H1 (cell line): ENCODE measurements at regions not wholly inside any gene's neighbourhood (a gene's known extent, or its start where the extent isn't known, plus 50 kb on each side); places are given as distances from the start of the nearest gene placed in this dataset.

Experiments
- CTCF ChIA-PET: fragments of 300-600 bp; sonication (Branson Sonifier 250); formaldehyde crosslinking; loops from one replicate; lab custom pipeline; 2021; ENCODE audit not compliant: partially characterized antibody; lab: Charles Lee
- POLR2A ChIA-PET: fragments of 300-600 bp; sonication (Branson Sonifier 250); formaldehyde crosslinking; loops from one replicate; lab custom pipeline; 2021; ENCODE audit warnings: inconsistent platforms; ENCODE audit not compliant: partially characterized antibody; lab: Charles Lee
- DNase-seq, 2 experiments: peaks; one replicate each; pipeline versions ENCODE4 v3.0.0 to v3.0.0-alpha.2; 2010 to 2022; ENCODE audit warnings: low spot score in 2 of 2, low read depth in 1 of 2, mixed read lengths in 1 of 2
- FAIRE-seq: peaks from 2 replicates; lab custom pipeline; 2011; peaks lifted over from hg19 to GRCh38; lab: Jason Lieb, UNC
- H2AFZ ChIP-seq: 2 replicates; pipeline ENCODE4 v1.8.1; 2012; ENCODE audit warnings: low read length, inconsistent platforms
- H2AK5ac ChIP-seq: 2 replicates; pipeline ENCODE4 v1.6.1; 2013; ENCODE audit warnings: low read depth, low read length
- H2BK120ac ChIP-seq: replicated peaks from 2 replicates; pipeline ENCODE3; 2013; ENCODE audit warnings: low read depth, low read length, inconsistent platforms
- H2BK12ac ChIP-seq: 2 replicates; pipeline ENCODE4 v1.6.1; 2013; ENCODE audit warnings: low read depth, low read length
- H2BK15ac ChIP-seq: 2 replicates; pipeline ENCODE4 v1.6.1; 2013; ENCODE audit warnings: low read length
- H2BK20ac ChIP-seq: 2 replicates; pipeline ENCODE4 v1.6.1; 2013; ENCODE audit warnings: low read length
- H2BK5ac ChIP-seq: 2 replicates; pipeline ENCODE4 v1.6.1; 2013; ENCODE audit warnings: low read depth, low read length
- H3K14ac ChIP-seq: 2 replicates; pipeline ENCODE4 v1.6.1; 2013; ENCODE audit warnings: inconsistent platforms; ENCODE audit not compliant: insufficient read length
- H3K18ac ChIP-seq: 2 replicates; pipeline ENCODE4 v1.6.1; 2013; ENCODE audit warnings: low read length; ENCODE audit errors: extremely low read depth
- H3K23ac ChIP-seq: 2 replicates; pipeline ENCODE4 v1.6.1; 2013; ENCODE audit warnings: inconsistent platforms; ENCODE audit not compliant: insufficient read length
- H3K23me2 ChIP-seq: 2 replicates; pipeline ENCODE4 v1.6.1; 2013; ENCODE audit warnings: low read depth, low read length
- H3K27ac ChIP-seq: 2 replicates; pipeline ENCODE4 v1.6.1; 2011; ENCODE audit warnings: low read depth, low read length, inconsistent platforms
- H3K27me3 ChIP-seq, 4 experiments: replicated peaks in 1 of 4; 1 replicate in 1 of 4; 2 replicates in 3 of 4; pipeline versions ENCODE4 v1.6.1 to v1.8.1; 2011 to 2013; ENCODE audit warnings: low read length in 3 of 4, mild to moderate bottlenecking in 3 of 4, inconsistent platforms in 2 of 4, mixed read lengths in 2 of 4, moderate library complexity in 1 of 4; ENCODE audit not compliant: control insufficient read depth in 3 of 4, insufficient read depth in 3 of 4; ENCODE audit errors: extremely low read depth in 1 of 4
- H3K36me3 ChIP-seq, 4 experiments: 2 replicates each; pipeline versions ENCODE4 v1.6.1 to v1.8.1; 2011 to 2013; ENCODE audit warnings: mild to moderate bottlenecking in 4 of 4, low read length in 3 of 4, moderate library complexity in 2 of 4, control low read depth in 1 of 4, inconsistent platforms in 1 of 4; ENCODE audit not compliant: insufficient read depth in 4 of 4, control insufficient read depth in 2 of 4
- H3K4ac ChIP-seq: replicated peaks from 2 replicates; pipeline ENCODE3; 2013; ENCODE audit warnings: low read length, low read depth, mixed read lengths, inconsistent platforms; ENCODE audit not compliant: insufficient read length
- H3K4me1 ChIP-seq, 4 experiments: replicated peaks in 1 of 4; 1 replicate in 1 of 4; 2 replicates in 3 of 4; pipeline versions ENCODE4 v1.6.1 to v1.8.1; 2011 to 2013; ENCODE audit warnings: low read length in 3 of 4, inconsistent platforms in 2 of 4, mixed read lengths in 1 of 4; ENCODE audit not compliant: insufficient read depth in 4 of 4, control insufficient read depth in 3 of 4
- H3K4me2 ChIP-seq, 2 experiments: 2 replicates each; pipeline versions ENCODE4 v1.6.1 to v1.8.1; 2011 to 2013; ENCODE audit warnings: low read depth in 2 of 2, low read length in 2 of 2, control low read depth in 1 of 2, inconsistent platforms in 1 of 2, mild to moderate bottlenecking in 1 of 2; ENCODE audit not compliant: insufficient read depth in 1 of 2
- H3K4me3 ChIP-seq, 4 experiments: fragments of 200-600, 300-600 bp in 1 of 4; sonication (generic), shearing (Covaris generic), sonication (Bioruptor Twin) in 1 of 4; 2 replicates each; pipeline versions ENCODE4 v1.5.1 to v1.8.1; 2011 to 2016; ENCODE audit warnings: low read length in 4 of 4, low read depth in 3 of 4, control low read depth in 2 of 4, inconsistent platforms in 2 of 4, mild to moderate bottlenecking in 2 of 4, mixed read lengths in 1 of 4, moderate library complexity in 1 of 4; ENCODE audit not compliant: insufficient read depth in 2 of 4; ENCODE audit errors: extremely low read depth in 1 of 4
- H3K56ac ChIP-seq: replicated peaks from 2 replicates; pipeline ENCODE3; 2013; ENCODE audit warnings: low read depth, mild to moderate bottlenecking, mixed read lengths, low read length, inconsistent platforms; ENCODE audit not compliant: insufficient read length
- H3K79me1 ChIP-seq: 2 replicates; pipeline ENCODE4 v1.6.1; 2013; ENCODE audit warnings: low read depth, low read length, control low read depth
- H3K79me2 ChIP-seq, 2 experiments: 2 replicates each; pipeline versions ENCODE4 v1.6.1 to v1.8.1; 2012 to 2013; ENCODE audit warnings: low read length in 2 of 2, mild to moderate bottlenecking in 2 of 2, inconsistent platforms in 1 of 2; ENCODE audit not compliant: insufficient read depth in 2 of 2, control insufficient read depth in 1 of 2
- H3K9ac ChIP-seq, 4 experiments: replicated peaks in 1 of 4; 1 replicate in 1 of 4; 2 replicates in 3 of 4; pipeline versions ENCODE4 v1.6.1 to v1.8.1; 2011 to 2013; ENCODE audit warnings: low read depth in 3 of 4, low read length in 3 of 4, control low read depth in 2 of 4, mild to moderate bottlenecking in 2 of 4, moderate library complexity in 2 of 4, inconsistent platforms in 1 of 4; ENCODE audit errors: extremely low read depth in 1 of 4
- H3K9me3 ChIP-seq, 2 experiments: 2 replicates each; pipeline versions ENCODE4 v1.6.1 to v1.8.1; 2012 to 2013; ENCODE audit warnings: mild to moderate bottlenecking in 2 of 2, moderate library complexity in 2 of 2, control low read depth in 1 of 2, inconsistent platforms in 1 of 2, low read depth in 1 of 2, low read length in 1 of 2, mixed read lengths in 1 of 2; ENCODE audit not compliant: insufficient read depth in 2 of 2
- H4K20me1 ChIP-seq, 2 experiments: replicated peaks in 1 of 2; 2 replicates each; pipeline versions ENCODE3 to v1.8.1; 2011 to 2013; ENCODE audit warnings: inconsistent platforms in 2 of 2, low read length in 2 of 2, mild to moderate bottlenecking in 1 of 2; ENCODE audit not compliant: insufficient read depth in 2 of 2, control insufficient read depth in 1 of 2
- H4K5ac ChIP-seq: 2 replicates; pipeline ENCODE4 v1.6.1; 2013; ENCODE audit warnings: low read length, low read depth, mixed read lengths, inconsistent platforms; ENCODE audit not compliant: insufficient read length
- H4K8ac ChIP-seq: 2 replicates; pipeline ENCODE4 v1.8.0; 2013; ENCODE audit warnings: mild to moderate bottlenecking, moderate library complexity, low read length, inconsistent platforms; ENCODE audit not compliant: insufficient read depth; ENCODE audit errors: extremely low read depth
- H4K91ac ChIP-seq: replicated peaks from 2 replicates; pipeline ENCODE3; 2013; ENCODE audit warnings: low read length, mixed read lengths, inconsistent platforms; ENCODE audit not compliant: insufficient read length
- GTF2F1 ChIP-seq: IDR thresholded peaks from 2 replicates; pipeline ENCODE4 v1.6.1; 2012; ENCODE audit warnings: low read depth, low read length, improper control_type of control experiment, borderline replicate concordance
- KDM4A ChIP-seq: IDR thresholded peaks from one replicate; pipeline ENCODE4 v1.7.1; 2012; ENCODE audit warnings: low read depth, mild to moderate bottlenecking, moderate library complexity, low read length, inconsistent platforms; ENCODE audit not compliant: severe bottlenecking
- NRF1 ChIP-seq: IDR thresholded peaks from 2 replicates; pipeline ENCODE4 v1.6.1; 2011; ENCODE audit warnings: mild to moderate bottlenecking, low read depth, low read length, improper control_type of control experiment
- PHF8 ChIP-seq: fragments of 200-600 bp; sonication (generic); conservative IDR thresholded peaks from 2 replicates; pipeline ENCODE4 v1.7.1; 2012; ENCODE audit warnings: low read depth, mild to moderate bottlenecking, inconsistent platforms, low read length, moderate library complexity
- RFX5 ChIP-seq: IDR thresholded peaks from 2 replicates; pipeline ENCODE4 v1.6.1; 2011; ENCODE audit warnings: low read depth, low read length, improper control_type of control experiment, borderline replicate concordance
- TAF1 ChIP-seq: IDR thresholded peaks from 2 replicates; pipeline ENCODE4 v1.6.1; 2011; ENCODE audit warnings: mild to moderate bottlenecking, low read depth, low read length
- TBP ChIP-seq: IDR thresholded peaks from 2 replicates; pipeline ENCODE4 v1.6.1; 2011; ENCODE audit warnings: low read depth, low read length, improper control_type of control experiment
- WGBS, 2 experiments: shearing (Covaris generic) in 1 of 2; methylation state at CpG; one replicate each; pipeline versions ENCODE4 v1.1.6 to v1.1.7; 2013 to 2015; ENCODE audit warnings: low lambda C conversion rate in 2 of 2, mixed read lengths in 2 of 2, inconsistent platforms in 1 of 2, low coverage in 1 of 2, missing lambda C conversion rate in 1 of 2; ENCODE audit not compliant: insufficient replicate concordance in 2 of 2, insufficient coverage in 1 of 2, insufficient read length in 1 of 2; ENCODE audit errors: extremely low coverage in 1 of 2, missing lambda C conversion rate in 1 of 2; 5-methylcytosine and 5-hydroxymethylcytosine counted together

- peaks cover 47 to 58% of the 10 kb centered on the region in 2 experiments for H3K9me3 ChIP-seq
- H2BK5ac ChIP-seq, result no peak overlapping the region
- H3K23ac ChIP-seq, result no peak overlapping the region
- no peaks in the 10 kb centered on the region for H3K79me1 ChIP-seq
- no peak overlapping the region for H3K9ac ChIP-seq
- no peak overlapping the region for H4K5ac ChIP-seq
- 21% methylated on average over 2 of the region's 2 CpGs; no CpG with 5 or more reads in 1 of the 2 experiments for WGBS, 2 experiments
- H3K27ac ChIP-seq, result no peak overlapping the region
- DNase-seq (no peak), FAIRE-seq (no peak)
- no peak overlapping the region for H2BK120ac ChIP-seq
- no peak overlapping the region for H3K18ac ChIP-seq
- H3K14ac ChIP-seq, result no peak overlapping the region
- H4K20me1 ChIP-seq, result no peaks in the 10 kb centered on the region
- no peaks in the 10 kb centered on the region for H3K23me2 ChIP-seq
- H4K8ac ChIP-seq, result no peak overlapping the region
- TF ChIP-seq NRF1 (no peak), TAF1 (no peak), PHF8 (no peak), RFX5 (no peak), TBP (no peak), GTF2F1 (no peak), KDM4A (no peak)
- no peak overlapping the region for H2AFZ ChIP-seq
- no peak overlapping the region for H2BK12ac ChIP-seq
- H2BK15ac ChIP-seq, result no peak overlapping the region
- no peak overlapping the region for H3K4ac ChIP-seq
- H4K91ac ChIP-seq, result no peak overlapping the region
- H3K4me1 ChIP-seq, result no peaks in the 10 kb centered on the region
- H3K56ac ChIP-seq, result no peak overlapping the region
- CTCF ChIA-PET, result no interaction called here
- H2AK5ac ChIP-seq, result no peak overlapping the region
- POLR2A ChIA-PET, result no interaction called here
- no peak overlapping the region for H2BK20ac ChIP-seq
- no peaks in the 10 kb centered on the region for H3K79me2 ChIP-seq
- no peaks in the 10 kb centered on the region for H3K36me3 ChIP-seq
- no peak overlapping the region for H3K4me3 ChIP-seq
- H3K27me3 ChIP-seq, result no peaks in the 10 kb centered on the region
- no peak overlapping the region for H3K4me2 ChIP-seq
Observed at GRCh38 chr6:159466926-159467325, 226.1 kb downstream of the SOD2 start.
